Neural progenitor cell (in vitro differentiated cells): ENCODE measurements at regions not wholly inside any gene's neighbourhood (a gene's known extent, or its start where the extent isn't known, plus 50 kb on each side); places are given as distances from the start of the nearest gene placed in this dataset.

Source experiments
- DNase-seq: peaks from one replicate; pipeline ENCODE4 v3.0.0-alpha.2; 2016; ENCODE audit warnings: low spot score
- H2AFZ ChIP-seq: fragments of 200-600 bp; sonication (generic); replicated peaks from 2 replicates; pipeline ENCODE4 v1.6.1; 2016; ENCODE audit warnings: antibody characterized with exemption
- H3F3A ChIP-seq: fragments of 200-600 bp; sonication (generic); 2 replicates; pipeline ENCODE4 v1.6.1; 2016; ENCODE audit warnings: antibody characterized with exemption, low read depth
- H3K27ac ChIP-seq: fragments of 200-600 bp; sonication (generic); 2 replicates; pipeline ENCODE4 v1.5.1; 2016; ENCODE audit warnings: mild to moderate bottlenecking
- H3K27me3 ChIP-seq: fragments of 200-600 bp; sonication (generic); 2 replicates; pipeline ENCODE4 v1.6.1; 2016; ENCODE audit warnings: mild to moderate bottlenecking, moderate library complexity
- H3K36me3 ChIP-seq: fragments of 200-600 bp; sonication (generic); 2 replicates; pipeline ENCODE4 v1.5.1; 2016
- H3K4me1 ChIP-seq: fragments of 200-600 bp; sonication (generic); 2 replicates; pipeline ENCODE4 v1.6.1; 2016; ENCODE audit warnings: mixed run types
- H3K4me2 ChIP-seq: fragments of 200-600 bp; sonication (generic); 2 replicates; pipeline ENCODE4 v1.6.1; 2016
- H3K4me3 ChIP-seq: fragments of 200-600 bp; sonication (generic); 2 replicates; pipeline ENCODE4 v1.5.1; 2016
- H3K79me2 ChIP-seq: fragments of 200-600 bp; sonication (generic); 2 replicates; pipeline ENCODE4 v1.6.1; 2016; ENCODE audit warnings: low read depth
- H3K9ac ChIP-seq: fragments of 200-600 bp; sonication (generic); 2 replicates; pipeline ENCODE4 v1.6.1; 2016
- H3K9me3 ChIP-seq: fragments of 200-600 bp; sonication (generic); 2 replicates; pipeline ENCODE4 v1.5.1; 2016; ENCODE audit warnings: low read depth
- H4K20me1 ChIP-seq: fragments of 200-600 bp; sonication (generic); 2 replicates; pipeline ENCODE4 v1.6.1; 2016; ENCODE audit warnings: low read depth
- H3K27ac Mint-ChIP-seq: 3 replicates; pipeline ENCODE4 v1.8.0; 2021; ENCODE audit warnings: mixed read lengths
- H3K27me3 Mint-ChIP-seq: 2 replicates; pipeline ENCODE4 v1.8.0; 2022; ENCODE audit warnings: low read depth, mild to moderate bottlenecking, inconsistent platforms, moderate library complexity, mixed read lengths; ENCODE audit not compliant: insufficient read depth
- H3K36me3 Mint-ChIP-seq: 3 replicates; pipeline ENCODE4 v1.8.0; 2021; ENCODE audit warnings: mixed read lengths
- H3K4me1 Mint-ChIP-seq: 3 replicates; pipeline ENCODE4 v1.8.0; 2021; ENCODE audit warnings: mixed read lengths
- H3K4me3 Mint-ChIP-seq: 3 replicates; pipeline ENCODE4 v1.8.0; 2021; ENCODE audit warnings: mild to moderate bottlenecking, moderate library complexity, mixed read lengths
- H3K9me3 Mint-ChIP-seq: 3 replicates; pipeline ENCODE4 v1.8.0; 2020; ENCODE audit warnings: mixed read lengths
- EZH2 ChIP-seq: fragments of 200-600 bp; sonication (generic); IDR thresholded peaks from 2 replicates; pipeline ENCODE4 v1.6.1; 2017; ENCODE audit warnings: antibody characterized with exemption, mild to moderate bottlenecking, moderate library complexity
- EZH2phosphoT487 ChIP-seq: fragments of 200-600 bp; sonication (generic); IDR thresholded peaks from 2 replicates; pipeline ENCODE4 v1.6.1; 2017; ENCODE audit warnings: antibody characterized with exemption
- TF ChIP-seq, protein P1 (sequence below): fragments of 200-600 bp; sonication (generic); IDR thresholded peaks from 2 replicates; pipeline ENCODE4 v1.5.1; 2017; ENCODE audit warnings: antibody characterized with exemption, mild to moderate bottlenecking

DNA sequence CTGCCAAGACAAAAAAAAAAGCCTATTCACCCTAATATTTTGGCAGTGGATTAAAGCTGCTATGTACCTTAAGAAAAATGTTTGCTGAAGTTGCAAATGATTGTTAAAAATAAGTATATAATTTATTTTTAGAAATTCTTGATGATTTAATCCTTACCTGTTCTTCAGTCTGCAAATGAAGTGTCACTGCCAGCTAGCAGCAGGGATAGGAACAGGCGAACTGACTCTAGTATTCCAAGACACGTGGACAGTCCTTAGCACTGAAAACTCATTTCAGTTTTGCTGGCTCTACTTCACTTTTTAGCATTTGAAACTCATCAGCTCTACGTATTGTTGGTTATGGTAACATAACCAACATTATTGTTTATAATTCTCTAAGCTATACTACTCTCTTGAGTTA, 204.4 kb upstream of the ID4 start:
- DNase-seq = no peak
- H3K27ac ChIP-seq = no peak overlapping the region
- H3K9me3 ChIP-seq = no peaks in the 10 kb centered on the region
- H3K4me1 ChIP-seq = no peaks in the 10 kb centered on the region
- Mint-ChIP-seq H3K4me3 (no peak overlapping the region), H3K27me3 (no peaks in the 10 kb centered on the region), H3K9me3 (no peaks in the 10 kb centered on the region), H3K36me3 (peaks cover under 1% of the 10 kb centered on the region), H3K27ac (no peak overlapping the region), H3K4me1 (peaks cover 6% of the 10 kb centered on the region)
- H3K4me2 ChIP-seq = no peak overlapping the region
- no peak overlapping the region for H2AFZ ChIP-seq
- H3K79me2 ChIP-seq = no peaks in the 10 kb centered on the region
- H3K36me3 ChIP-seq = no peaks in the 10 kb centered on the region
- no peaks in the 10 kb centered on the region for H3K27me3 ChIP-seq
- no peaks in the 10 kb centered on the region for H4K20me1 ChIP-seq
- TF ChIP-seq EZH2phosphoT487 (no peak), EZH2 (no peak)
- TF ChIP-seq, protein P1, sequence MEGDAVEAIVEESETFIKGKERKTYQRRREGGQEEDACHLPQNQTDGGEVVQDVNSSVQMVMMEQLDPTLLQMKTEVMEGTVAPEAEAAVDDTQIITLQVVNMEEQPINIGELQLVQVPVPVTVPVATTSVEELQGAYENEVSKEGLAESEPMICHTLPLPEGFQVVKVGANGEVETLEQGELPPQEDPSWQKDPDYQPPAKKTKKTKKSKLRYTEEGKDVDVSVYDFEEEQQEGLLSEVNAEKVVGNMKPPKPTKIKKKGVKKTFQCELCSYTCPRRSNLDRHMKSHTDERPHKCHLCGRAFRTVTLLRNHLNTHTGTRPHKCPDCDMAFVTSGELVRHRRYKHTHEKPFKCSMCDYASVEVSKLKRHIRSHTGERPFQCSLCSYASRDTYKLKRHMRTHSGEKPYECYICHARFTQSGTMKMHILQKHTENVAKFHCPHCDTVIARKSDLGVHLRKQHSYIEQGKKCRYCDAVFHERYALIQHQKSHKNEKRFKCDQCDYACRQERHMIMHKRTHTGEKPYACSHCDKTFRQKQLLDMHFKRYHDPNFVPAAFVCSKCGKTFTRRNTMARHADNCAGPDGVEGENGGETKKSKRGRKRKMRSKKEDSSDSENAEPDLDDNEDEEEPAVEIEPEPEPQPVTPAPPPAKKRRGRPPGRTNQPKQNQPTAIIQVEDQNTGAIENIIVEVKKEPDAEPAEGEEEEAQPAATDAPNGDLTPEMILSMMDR = no peak
- no peaks in the 10 kb centered on the region for H3F3A ChIP-seq
- no peak overlapping the region for H3K9ac ChIP-seq
- H3K4me3 ChIP-seq = no peak overlapping the region

DNA sequence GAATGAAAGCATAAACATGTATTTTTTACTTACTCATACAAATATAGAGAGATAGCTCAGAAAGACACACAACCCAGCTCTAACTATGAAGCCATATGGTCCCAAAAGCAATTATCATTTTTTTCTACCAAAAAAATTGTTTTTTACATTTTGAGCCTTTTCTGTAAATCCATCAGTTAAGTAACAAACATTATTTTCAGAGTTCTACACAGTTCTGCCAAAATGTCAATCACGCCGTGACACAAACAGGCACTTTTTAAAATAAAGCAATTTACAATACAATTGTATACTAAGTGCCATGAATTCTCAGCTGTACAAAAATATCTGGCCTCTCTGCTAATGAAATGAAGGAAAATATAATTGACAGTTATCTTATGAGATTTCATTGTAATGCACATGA, 201.4 kb upstream of the ID4 start:
- no peak overlapping the region for H3K27ac ChIP-seq
- H3K4me1 Mint-ChIP-seq = peaks cover 6% of the 10 kb centered on the region

DNA sequence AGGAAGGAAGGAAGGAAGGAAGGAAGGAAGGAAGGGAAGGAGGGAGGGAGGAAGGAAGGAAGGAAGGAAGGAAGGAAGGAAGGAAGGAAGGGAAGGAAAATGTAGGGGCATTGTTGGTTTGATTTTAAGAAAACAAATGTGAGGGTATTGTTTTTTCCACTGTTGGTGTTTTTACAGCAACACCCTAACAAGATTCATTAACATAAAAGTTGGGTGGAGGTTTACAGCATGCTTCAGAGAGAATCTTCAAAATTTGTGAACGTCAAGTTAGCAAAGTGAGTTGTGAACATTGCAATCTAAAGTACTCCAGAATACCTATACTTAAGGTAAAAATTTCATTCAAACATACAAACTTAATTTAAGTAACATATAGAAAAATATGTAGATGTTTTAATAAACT, 200.2 kb upstream of the ID4 start:
- H3K9me3 ChIP-seq = no peaks in the 10 kb centered on the region
- H3K4me2 ChIP-seq = no peak overlapping the region
- H3K4me3 ChIP-seq = no peak overlapping the region
- Mint-ChIP-seq H3K27me3 (no peaks in the 10 kb centered on the region), H3K4me1 (peaks cover 6% of the 10 kb centered on the region), H3K9me3 (peaks cover 6% of the 10 kb centered on the region), H3K36me3 (peaks cover 11% of the 10 kb centered on the region), H3K4me3 (no peak overlapping the region), H3K27ac (no peak overlapping the region)
- H3K27ac ChIP-seq = no peak overlapping the region
- H4K20me1 ChIP-seq = no peaks in the 10 kb centered on the region
- no peaks in the 10 kb centered on the region for H3F3A ChIP-seq
- H2AFZ ChIP-seq = no peak overlapping the region
- no peaks in the 10 kb centered on the region for H3K36me3 ChIP-seq
- DNase-seq = no peak
- no peaks in the 10 kb centered on the region for H3K27me3 ChIP-seq
- H3K79me2 ChIP-seq = no peaks in the 10 kb centered on the region
- no peak overlapping the region for H3K9ac ChIP-seq
- no peaks in the 10 kb centered on the region for H3K4me1 ChIP-seq
- TF ChIP-seq EZH2phosphoT487 = no peak
- TF ChIP-seq, protein P1 = no peak
- TF ChIP-seq EZH2 = no peak

More for the DNA sequence above, 201.4 kb upstream of the ID4 start:
- H3K4me2 ChIP-seq = no peak overlapping the region
- H3K4me3 Mint-ChIP-seq = no peak overlapping the region
- no peaks in the 10 kb centered on the region for H3K27me3 ChIP-seq
- H3K36me3 Mint-ChIP-seq = peaks cover 11% of the 10 kb centered on the region
- H3K4me3 ChIP-seq = no peak overlapping the region
- no peaks in the 10 kb centered on the region for H3K79me2 ChIP-seq
- no peaks in the 10 kb centered on the region for H3F3A ChIP-seq
- no peaks in the 10 kb centered on the region for H4K20me1 ChIP-seq
- no peaks in the 10 kb centered on the region for H3K27me3 Mint-ChIP-seq
- H3K36me3 ChIP-seq = no peaks in the 10 kb centered on the region
- peaks cover 6% of the 10 kb centered on the region for H3K9me3 Mint-ChIP-seq
- H2AFZ ChIP-seq = no peak overlapping the region
- no peak overlapping the region for H3K9ac ChIP-seq
- no peaks in the 10 kb centered on the region for H3K9me3 ChIP-seq
- DNase-seq = no peak
- TF ChIP-seq EZH2 (no peak), EZH2phosphoT487 (no peak)
- TF ChIP-seq, protein P1 = no peak
- no peaks in the 10 kb centered on the region for H3K4me1 ChIP-seq
- H3K27ac Mint-ChIP-seq = no peak overlapping the region

DNA sequence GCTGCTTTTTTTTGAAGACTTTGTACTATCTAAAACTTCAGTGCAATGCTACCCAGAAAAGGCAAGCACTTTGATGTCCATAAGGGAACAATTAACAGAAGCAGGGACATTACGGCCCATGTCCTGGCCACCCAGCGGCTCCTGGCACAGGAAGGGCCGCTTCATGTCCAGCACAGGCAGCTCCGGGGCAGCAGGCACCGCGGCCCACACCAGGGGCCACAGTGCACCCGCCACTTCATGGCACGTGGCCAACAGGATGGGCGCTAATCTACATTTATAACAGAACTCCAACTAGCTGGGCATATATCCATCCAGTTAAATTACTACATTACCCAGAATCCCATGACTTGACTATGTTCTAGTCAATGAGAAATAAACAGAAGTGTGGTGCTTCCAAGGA, 198.2 kb upstream of the ID4 start:
- Histone ChIP-seq H3K36me3 (no peaks in the 10 kb centered on the region), H3F3A (no peaks in the 10 kb centered on the region), H2AFZ (no peak overlapping the region), H3K4me1 (no peaks in the 10 kb centered on the region), H3K4me2 (no peak overlapping the region), H3K27me3 (no peaks in the 10 kb centered on the region), H3K79me2 (no peaks in the 10 kb centered on the region), H3K9ac (no peak overlapping the region), H4K20me1 (no peaks in the 10 kb centered on the region), H3K9me3 (no peaks in the 10 kb centered on the region), H3K27ac (no peak overlapping the region), H3K4me3 (no peak overlapping the region)
- Mint-ChIP-seq H3K4me3 (no peak overlapping the region), H3K27ac (no peak overlapping the region), H3K36me3 (peaks cover 11% of the 10 kb centered on the region), H3K27me3 (no peaks in the 10 kb centered on the region), H3K4me1 (peaks cover 7% of the 10 kb centered on the region), H3K9me3 (peaks cover 6% of the 10 kb centered on the region)
- no peak for DNase-seq
- TF ChIP-seq EZH2phosphoT487 = no peak
- TF ChIP-seq EZH2 = no peak
- TF ChIP-seq, protein P1 = no peak
